ENCODE measurements at regions not wholly inside any gene's neighbourhood (a gene's known extent, or its start where the extent isn't known, plus 50 kb on each side); places are given as distances from the start of the nearest gene placed in this dataset.

DNA sequence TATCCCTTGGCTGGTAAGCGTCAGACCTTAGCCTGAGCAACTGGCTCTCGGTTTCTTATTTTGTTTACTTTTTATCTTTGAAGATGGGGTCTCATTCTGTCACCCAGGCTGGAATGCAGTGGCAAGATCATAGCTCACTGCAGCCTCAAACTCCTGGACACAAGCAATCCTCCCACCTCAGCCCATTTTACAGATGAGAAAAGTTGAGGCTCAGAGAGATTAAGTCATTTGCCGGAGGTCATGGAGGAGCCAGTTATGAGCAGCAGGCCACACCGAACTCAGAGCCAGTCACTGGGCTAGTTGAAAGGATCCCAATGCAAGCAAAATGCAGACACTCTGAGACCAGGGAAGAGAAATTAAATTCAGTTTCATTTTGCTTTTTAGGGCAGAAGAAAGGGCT is 293.6 kb downstream of the SHQ1 start:
- TF ChIP-seq, protein P1, sequence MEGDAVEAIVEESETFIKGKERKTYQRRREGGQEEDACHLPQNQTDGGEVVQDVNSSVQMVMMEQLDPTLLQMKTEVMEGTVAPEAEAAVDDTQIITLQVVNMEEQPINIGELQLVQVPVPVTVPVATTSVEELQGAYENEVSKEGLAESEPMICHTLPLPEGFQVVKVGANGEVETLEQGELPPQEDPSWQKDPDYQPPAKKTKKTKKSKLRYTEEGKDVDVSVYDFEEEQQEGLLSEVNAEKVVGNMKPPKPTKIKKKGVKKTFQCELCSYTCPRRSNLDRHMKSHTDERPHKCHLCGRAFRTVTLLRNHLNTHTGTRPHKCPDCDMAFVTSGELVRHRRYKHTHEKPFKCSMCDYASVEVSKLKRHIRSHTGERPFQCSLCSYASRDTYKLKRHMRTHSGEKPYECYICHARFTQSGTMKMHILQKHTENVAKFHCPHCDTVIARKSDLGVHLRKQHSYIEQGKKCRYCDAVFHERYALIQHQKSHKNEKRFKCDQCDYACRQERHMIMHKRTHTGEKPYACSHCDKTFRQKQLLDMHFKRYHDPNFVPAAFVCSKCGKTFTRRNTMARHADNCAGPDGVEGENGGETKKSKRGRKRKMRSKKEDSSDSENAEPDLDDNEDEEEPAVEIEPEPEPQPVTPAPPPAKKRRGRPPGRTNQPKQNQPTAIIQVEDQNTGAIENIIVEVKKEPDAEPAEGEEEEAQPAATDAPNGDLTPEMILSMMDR (IDR thresholded peaks at IDR 0.05) = no peak
- TF ChIP-seq POLR2A (IDR thresholded peaks at IDR 0.05) = no peak

Data from testis (tissue), 2 donors.